CD4-positive, alpha-beta T cell treated with Interleukin-2 at 100 ng/mL for 4 hours (primary cell): ENCODE measurements at regions not wholly inside any gene's neighbourhood (a gene's known extent, or its start where the extent isn't known, plus 50 kb on each side); places are given as distances from the start of the nearest gene placed in this dataset.

ENCODE experiments used
- DNase-seq: peaks from one replicate; pipeline ENCODE4 v3.0.0-alpha.2; 2020; ENCODE audit warnings: low spot score

- no peak for DNase-seq
Measured at GRCh38 chr2:129708221-129708967, 271.1 kb upstream of the RAB6C start.

DNA sequence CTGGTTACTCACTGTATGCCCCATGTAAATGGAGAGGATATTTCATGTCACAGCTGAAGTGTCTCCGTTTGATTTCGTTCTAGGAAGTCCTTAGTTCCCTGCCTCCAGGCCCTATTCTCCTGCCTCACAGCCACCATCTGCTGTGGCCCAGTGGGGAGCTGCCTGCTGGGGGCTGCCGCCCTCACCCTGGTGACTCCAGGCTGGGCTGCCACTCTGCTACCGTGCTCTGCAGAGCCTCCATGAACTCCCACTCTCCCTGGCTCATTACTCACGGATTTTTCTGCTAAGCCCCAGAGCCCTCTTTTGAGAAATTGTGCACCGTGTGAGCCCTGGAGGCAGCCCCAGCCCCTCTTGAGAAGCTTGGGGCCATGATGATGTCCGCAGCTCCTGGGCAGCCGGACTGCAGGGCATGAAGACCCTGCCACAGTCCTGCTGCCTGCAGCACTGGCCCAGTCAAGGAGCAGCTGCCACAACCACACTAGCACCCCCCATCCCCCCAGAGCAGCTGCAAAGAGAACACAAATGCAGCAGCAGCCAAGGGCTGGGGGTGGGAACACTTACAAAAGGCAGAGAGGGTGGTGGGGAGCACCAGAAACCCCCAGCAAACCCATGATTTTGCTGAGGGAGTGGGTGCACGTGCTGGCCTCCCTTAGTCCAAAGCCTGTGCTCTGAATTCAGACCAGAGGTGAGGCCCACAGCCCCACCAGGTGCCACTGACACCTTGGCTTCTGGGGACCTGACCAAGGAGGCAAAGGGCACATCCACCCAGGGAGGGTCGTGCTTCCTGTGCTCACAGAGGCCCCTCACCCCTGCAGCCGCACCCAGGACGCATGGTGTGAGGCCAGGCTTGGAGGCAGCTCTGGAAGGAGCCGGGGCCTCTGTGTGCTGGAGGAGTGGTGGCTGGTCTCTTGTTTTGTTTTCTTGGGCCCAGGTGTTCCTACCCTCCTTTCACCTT, 270.2 kb upstream of the RAB6C start:
- DNase-seq = no peak

DNA sequence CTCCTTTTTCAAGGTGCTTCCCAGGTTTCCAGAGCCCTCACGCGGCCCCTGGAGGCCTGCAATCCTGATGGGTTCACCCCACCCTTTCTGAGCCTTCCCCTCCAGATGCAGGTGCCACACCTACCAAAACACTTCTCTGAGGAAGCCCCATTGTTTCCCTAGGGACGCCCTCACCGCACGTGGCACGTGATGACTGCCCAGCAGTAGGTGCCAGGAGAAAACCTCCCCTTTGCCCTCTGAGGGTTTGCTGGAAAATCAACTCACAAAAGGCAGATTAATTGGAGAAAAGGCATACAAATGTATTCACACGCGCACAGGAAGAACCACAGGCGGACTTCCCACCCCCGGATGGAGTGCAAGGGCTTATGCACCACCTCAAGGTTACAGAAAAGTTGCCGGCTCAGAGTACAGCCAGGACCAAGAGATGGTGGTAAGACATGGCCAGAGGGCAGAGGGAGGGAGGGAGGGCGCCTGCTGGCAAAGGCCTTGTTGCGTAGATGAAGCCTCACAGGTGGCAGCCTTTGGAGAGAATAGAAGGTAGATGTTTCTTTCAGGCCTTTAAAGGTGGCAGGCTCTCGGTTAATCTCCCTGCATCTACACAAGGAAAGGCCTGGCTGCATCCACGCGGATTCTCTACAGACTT, 269.4 kb upstream of the RAB6C start:
- no peak for DNase-seq

- no peak for DNase-seq
Measured at GRCh38 chr2:129710670-129711495, 268.6 kb upstream of the RAB6C start.

GRCh38 chr2:129711816-129712675, 267.4 kb upstream of the RAB6C start:
- no peak for DNase-seq

DNA sequence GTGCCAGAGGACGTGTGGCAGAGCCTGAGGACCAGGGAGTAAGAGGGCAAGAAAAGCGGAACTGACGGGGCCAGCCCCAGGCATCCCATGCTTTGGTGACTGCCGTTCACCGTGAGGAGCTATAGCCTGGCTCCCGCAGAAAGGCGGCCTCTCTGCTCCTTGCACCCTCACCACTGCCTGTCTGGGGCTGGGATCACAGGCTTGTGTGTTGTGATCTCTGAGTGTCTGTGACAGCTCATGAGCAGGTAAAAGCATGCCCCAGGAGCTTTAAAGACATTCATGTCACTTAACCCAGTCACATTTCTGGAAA, 266.8 kb upstream of the RAB6C start:
- DNase-seq = no peak

GRCh38 chr2:129713337-129713736, 266.1 kb upstream of the RAB6C start:
- no peak for DNase-seq

- no peak for DNase-seq
Measured at GRCh38 chr2:129716781-129717559, 262.5 kb upstream of the RAB6C start.

GRCh38 chr2:129717560-129718130, 261.8 kb upstream of the RAB6C start:
- DNase-seq = no peak

DNA sequence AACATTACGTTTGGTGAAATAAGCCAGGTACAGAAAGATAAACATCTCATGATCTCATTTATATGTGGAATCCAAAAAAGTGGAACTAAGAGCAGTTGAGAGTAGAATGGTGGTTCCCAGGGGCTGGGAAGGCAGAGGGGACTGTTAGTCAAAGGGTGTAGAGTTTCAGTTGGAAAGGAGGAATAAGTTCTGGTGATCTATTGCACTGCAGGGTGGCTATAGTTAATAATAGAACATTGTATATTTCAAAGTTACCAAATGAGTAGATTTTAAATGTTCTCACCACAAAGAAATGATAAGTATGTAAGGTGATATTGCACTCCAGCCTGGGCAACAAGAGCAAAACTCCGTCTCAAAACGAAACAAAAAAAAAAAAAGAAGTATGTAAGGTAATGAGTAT, 260.1 kb upstream of the RAB6C start:
- DNase-seq = no peak

DNA sequence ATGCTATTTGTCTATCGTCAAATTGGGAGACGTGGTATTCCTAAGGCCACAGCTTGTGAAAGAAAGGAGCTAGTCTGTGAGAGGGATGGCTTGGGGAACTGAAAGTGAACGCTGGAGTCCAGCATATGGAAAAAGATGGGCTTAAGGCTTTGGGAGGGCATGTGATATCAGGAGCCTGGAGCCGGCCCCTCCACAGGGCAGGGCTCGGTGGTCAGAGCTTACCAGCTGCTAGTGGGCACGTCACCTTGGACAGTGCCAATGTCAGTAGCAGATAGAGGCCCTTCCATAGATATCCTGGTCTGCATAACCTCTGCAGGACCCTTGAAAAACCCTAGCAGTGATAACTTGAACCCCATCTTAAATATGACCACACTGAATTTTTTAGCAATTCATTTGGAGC, 259.1 kb upstream of the RAB6C start:
- no peak for DNase-seq

- no peak for DNase-seq
Measured at GRCh38 chr2:129720761-129721160, 258.7 kb upstream of the RAB6C start.

- no peak for DNase-seq
Measured at GRCh38 chr2:129721236-129721635, 258.2 kb upstream of the RAB6C start.

- no peak for DNase-seq
Measured at GRCh38 chr2:129721846-129722245, 257.6 kb upstream of the RAB6C start.

- DNase-seq = no peak
Measured at GRCh38 chr2:129722306-129723019, 257.0 kb upstream of the RAB6C start.

GRCh38 chr2:129723277-129724020, 256.0 kb upstream of the RAB6C start:
- no peak for DNase-seq

- DNase-seq = no peak
Measured at GRCh38 chr2:129724021-129724757, 255.3 kb upstream of the RAB6C start.

DNA sequence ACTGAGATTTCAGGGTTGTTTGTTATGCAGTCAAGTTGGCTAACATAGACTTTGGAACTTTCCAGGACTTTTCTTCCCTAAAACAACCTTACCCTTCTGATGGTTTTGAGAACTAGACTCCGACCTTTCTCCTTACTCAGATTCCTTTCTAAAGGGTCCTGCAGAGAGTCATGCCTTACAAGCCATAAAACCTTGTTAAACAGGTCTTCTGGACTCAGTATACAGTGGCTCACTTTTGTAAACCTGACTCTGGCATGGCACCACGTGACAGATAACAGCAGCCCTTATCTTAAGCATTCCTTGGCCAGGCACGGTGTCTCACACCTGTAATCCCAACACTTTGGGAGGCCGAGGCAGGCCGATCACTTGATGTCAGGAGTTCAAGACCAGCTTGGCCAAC, 253.2 kb upstream of the RAB6C start:
- no peak for DNase-seq
